Osteocyte (in vitro differentiated cells): ENCODE measurements at regions not wholly inside any gene's neighbourhood (a gene's known extent, or its start where the extent isn't known, plus 50 kb on each side); places are given as distances from the start of the nearest gene placed in this dataset.
"Not testable (repeated sequence)": the region's sequence is repeated elsewhere in the genome, so short reads cannot be mapped to it uniquely, and the experiment has no call there.

Experiments
- DNase-seq: peaks from one replicate; pipeline ENCODE4 v3.0.0; 2021; ENCODE audit warnings: mixed read lengths; ENCODE audit not compliant: unreplicated experiment; ENCODE audit errors: extremely low spot score
- H3K27ac Mint-ChIP-seq: one replicate; pipeline ENCODE4 v1.8.0; 2021; ENCODE audit warnings: mild to moderate bottlenecking, mixed read lengths; ENCODE audit not compliant: unreplicated experiment
- H3K27me3 Mint-ChIP-seq: one replicate; pipeline ENCODE4 v1.8.0; 2021; ENCODE audit warnings: mixed read lengths; ENCODE audit not compliant: unreplicated experiment
- H3K36me3 Mint-ChIP-seq: one replicate; pipeline ENCODE4 v1.8.0; 2021; ENCODE audit warnings: mixed read lengths; ENCODE audit not compliant: unreplicated experiment
- H3K4me1 Mint-ChIP-seq: one replicate; pipeline ENCODE4 v1.8.0; 2021; ENCODE audit warnings: mixed read lengths; ENCODE audit not compliant: unreplicated experiment
- H3K4me3 Mint-ChIP-seq: one replicate; pipeline ENCODE4 v1.8.0; 2021; ENCODE audit warnings: mild to moderate bottlenecking, moderate library complexity, mixed read lengths; ENCODE audit not compliant: unreplicated experiment
- H3K9me3 Mint-ChIP-seq: one replicate; pipeline ENCODE4 v1.8.0; 2021; ENCODE audit warnings: mixed read lengths; ENCODE audit not compliant: unreplicated experiment
- TF ChIP-seq, protein P1 (sequence below): fragments of 200-600 bp; sonication (generic); IDR thresholded peaks from 2 replicates; pipeline ENCODE4 v1.5.0; 2021; ENCODE audit warnings: antibody characterized with exemption, mild to moderate bottlenecking, moderate library complexity

GRCh38 chr3:882533-882932, 210.3 kb upstream of the CNTN6 start:
- Mint-ChIP-seq H3K4me3 (no peak overlapping the region), H3K36me3 (no peaks in the 10 kb centered on the region), H3K27ac (no peak overlapping the region), H3K27me3 (no peaks in the 10 kb centered on the region), H3K4me1 (no peaks in the 10 kb centered on the region), H3K9me3 (peaks cover 9% of the 10 kb centered on the region)
- no peak for DNase-seq
- TF ChIP-seq, protein P1, sequence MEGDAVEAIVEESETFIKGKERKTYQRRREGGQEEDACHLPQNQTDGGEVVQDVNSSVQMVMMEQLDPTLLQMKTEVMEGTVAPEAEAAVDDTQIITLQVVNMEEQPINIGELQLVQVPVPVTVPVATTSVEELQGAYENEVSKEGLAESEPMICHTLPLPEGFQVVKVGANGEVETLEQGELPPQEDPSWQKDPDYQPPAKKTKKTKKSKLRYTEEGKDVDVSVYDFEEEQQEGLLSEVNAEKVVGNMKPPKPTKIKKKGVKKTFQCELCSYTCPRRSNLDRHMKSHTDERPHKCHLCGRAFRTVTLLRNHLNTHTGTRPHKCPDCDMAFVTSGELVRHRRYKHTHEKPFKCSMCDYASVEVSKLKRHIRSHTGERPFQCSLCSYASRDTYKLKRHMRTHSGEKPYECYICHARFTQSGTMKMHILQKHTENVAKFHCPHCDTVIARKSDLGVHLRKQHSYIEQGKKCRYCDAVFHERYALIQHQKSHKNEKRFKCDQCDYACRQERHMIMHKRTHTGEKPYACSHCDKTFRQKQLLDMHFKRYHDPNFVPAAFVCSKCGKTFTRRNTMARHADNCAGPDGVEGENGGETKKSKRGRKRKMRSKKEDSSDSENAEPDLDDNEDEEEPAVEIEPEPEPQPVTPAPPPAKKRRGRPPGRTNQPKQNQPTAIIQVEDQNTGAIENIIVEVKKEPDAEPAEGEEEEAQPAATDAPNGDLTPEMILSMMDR = no peak

- DNase-seq = no peak
Observed at GRCh38 chr3:901953-902778, 190.7 kb upstream of the CNTN6 start.

GRCh38 chr3:905217-905616, 187.6 kb upstream of the CNTN6 start:
- H3K27me3 Mint-ChIP-seq = peaks cover 2% of the 10 kb centered on the region
- no peaks in the 10 kb centered on the region for H3K9me3 Mint-ChIP-seq
- H3K36me3 Mint-ChIP-seq = no peaks in the 10 kb centered on the region
- H3K4me3 Mint-ChIP-seq = no peak overlapping the region
- DNase-seq = no peak
- TF ChIP-seq, protein P1 = no peak
- H3K27ac Mint-ChIP-seq = no peak overlapping the region
- H3K4me1 Mint-ChIP-seq = no peaks in the 10 kb centered on the region

More at GRCh38 chr3:901953-902778, 190.7 kb upstream of the CNTN6 start:
- no peaks in the 10 kb centered on the region for H3K9me3 Mint-ChIP-seq
- peaks cover 2% of the 10 kb centered on the region for H3K27me3 Mint-ChIP-seq
- no peak overlapping the region for H3K27ac Mint-ChIP-seq
- TF ChIP-seq, protein P1 = peak; percentile 63
- no peak overlapping the region for H3K4me3 Mint-ChIP-seq
- no peaks in the 10 kb centered on the region for H3K36me3 Mint-ChIP-seq
- no peaks in the 10 kb centered on the region for H3K4me1 Mint-ChIP-seq

GRCh38 chr3:906739-907138, 186.1 kb upstream of the CNTN6 start:
- no peak for DNase-seq
- H3K9me3 Mint-ChIP-seq = no peaks in the 10 kb centered on the region
- H3K27me3 Mint-ChIP-seq = peaks cover 2% of the 10 kb centered on the region
- TF ChIP-seq, protein P1 = no peak
- no peak overlapping the region for H3K4me3 Mint-ChIP-seq
- H3K27ac Mint-ChIP-seq = no peak overlapping the region
- H3K4me1 Mint-ChIP-seq = no peaks in the 10 kb centered on the region
- H3K36me3 Mint-ChIP-seq = no peaks in the 10 kb centered on the region

DNA sequence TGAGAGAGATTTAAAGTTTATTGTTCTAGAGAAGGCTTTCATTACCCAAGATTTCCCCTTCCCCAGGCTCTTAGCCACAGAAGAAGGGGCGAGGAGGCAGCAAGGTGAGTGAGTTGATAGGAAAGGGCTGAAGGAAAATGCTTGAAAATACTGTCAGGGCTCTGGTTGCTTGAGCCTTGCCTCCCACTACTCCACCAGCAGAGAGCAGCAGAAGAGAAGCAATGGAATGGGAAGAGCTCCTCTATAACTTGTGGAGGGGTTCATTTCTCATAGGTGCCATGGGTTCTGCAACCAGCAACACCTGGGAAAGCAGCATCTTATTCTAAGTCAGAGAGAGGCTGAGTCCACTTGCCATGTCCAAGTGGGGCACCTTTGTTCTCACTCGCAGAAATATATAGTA, 184.0 kb upstream of the CNTN6 start:
- no peak for DNase-seq
- no peak overlapping the region for H3K27ac Mint-ChIP-seq
- no peak overlapping the region for H3K4me3 Mint-ChIP-seq
- no peaks in the 10 kb centered on the region for H3K27me3 Mint-ChIP-seq
- H3K36me3 Mint-ChIP-seq = no peaks in the 10 kb centered on the region
- no peaks in the 10 kb centered on the region for H3K9me3 Mint-ChIP-seq
- no peaks in the 10 kb centered on the region for H3K4me1 Mint-ChIP-seq
- TF ChIP-seq, protein P1 = peak; percentile 48

DNA sequence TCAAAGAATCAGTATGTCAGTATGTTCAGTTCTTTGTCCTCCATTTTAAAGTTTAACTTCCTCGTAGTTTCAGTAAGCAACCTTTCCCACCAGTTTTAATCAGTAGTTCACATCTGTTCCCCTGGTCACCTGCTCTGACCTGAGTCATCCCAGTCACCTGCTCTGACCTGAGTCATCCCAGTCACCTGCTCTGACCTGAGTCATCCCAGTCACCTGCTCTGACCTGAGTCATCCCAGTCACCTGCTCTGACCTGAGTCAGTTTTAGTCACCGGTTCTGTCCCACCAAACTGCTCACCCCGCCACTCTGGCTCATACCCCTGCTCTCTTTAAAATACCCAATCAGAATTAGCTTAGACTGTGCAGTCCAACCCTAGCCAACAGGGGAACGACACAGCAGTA, 180.1 kb upstream of the CNTN6 start:
- H3K27ac Mint-ChIP-seq, DNase-seq, H3K9me3 Mint-ChIP-seq, H3K27me3 Mint-ChIP-seq, H3K4me3 Mint-ChIP-seq, H3K4me1 Mint-ChIP-seq, H3K36me3 Mint-ChIP-seq: not testable (repeated sequence)
